Middle frontal gyrus (tissue), 1 donor: ENCODE measurements at regions not wholly inside any gene's neighbourhood (a gene's known extent, or its start where the extent isn't known, plus 50 kb on each side); places are given as distances from the start of the nearest gene placed in this dataset.

Source experiments
- DNase-seq: peaks from one replicate; pipeline ENCODE4 v3.0.0-alpha.2; 2015; ENCODE audit warnings: low spot score; ENCODE audit errors: extremely low spot score

DNA sequence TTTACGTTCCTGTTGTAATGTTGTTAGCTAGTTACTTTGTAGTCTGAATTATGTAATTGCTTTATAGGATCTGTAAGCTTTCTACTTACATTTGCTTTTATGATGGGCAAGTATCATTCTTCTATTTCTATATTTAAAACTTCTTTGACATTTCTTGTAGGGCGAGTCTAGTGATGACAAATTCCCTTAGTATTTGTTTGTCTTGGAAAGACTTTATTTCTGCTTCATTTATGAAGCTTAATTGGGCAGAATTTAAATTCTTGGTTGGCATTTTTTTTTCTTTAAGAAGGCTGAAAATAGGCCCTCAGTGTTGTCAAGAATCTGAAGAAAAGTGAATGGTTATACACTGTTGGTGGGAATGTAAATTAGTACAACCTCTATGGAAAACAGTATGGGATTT is 506.3 kb downstream of the TENT5A start:
- DNase-seq = no peak

DNA sequence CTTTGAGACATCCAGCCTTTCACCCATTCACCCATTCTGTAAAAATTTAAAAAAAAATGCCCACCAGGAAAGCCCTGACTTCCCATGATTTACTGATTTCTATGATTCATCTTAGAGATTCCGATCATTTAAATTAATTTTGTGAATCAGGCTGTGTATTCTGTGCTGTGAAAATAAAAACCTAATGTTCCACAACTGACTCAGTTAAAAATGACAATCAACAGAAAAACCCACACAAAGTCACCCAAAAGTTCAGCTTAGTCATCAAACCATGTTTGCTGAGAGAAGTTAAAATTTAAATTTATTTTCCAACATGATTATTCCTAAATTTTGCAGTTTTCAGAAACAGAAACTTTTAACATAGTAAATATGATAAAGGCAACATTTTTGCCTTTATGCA is 509.9 kb downstream of the TENT5A start:
- DNase-seq = no peak

GRCh38 chr6:81241126-81242041 is 511.1 kb downstream of the TENT5A start:
- DNase-seq = no peak

DNA sequence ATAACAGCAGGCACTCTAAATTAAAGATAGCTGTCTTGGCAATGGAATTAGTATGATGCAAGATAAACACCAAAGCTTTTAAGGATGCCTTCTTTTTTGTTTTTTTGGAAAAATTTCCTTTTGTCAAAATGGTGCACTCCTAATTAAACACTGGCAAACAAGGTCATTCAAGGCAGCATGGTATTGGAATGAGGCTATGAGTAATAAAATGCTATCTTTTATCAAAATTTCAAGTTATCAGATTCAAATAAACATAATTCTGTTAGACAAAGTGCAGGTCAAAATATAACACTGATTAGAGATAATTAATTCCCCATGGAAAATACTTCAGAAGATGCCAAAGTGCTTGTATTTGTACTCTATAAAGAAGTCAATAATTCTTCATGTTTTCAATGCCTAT is 514.1 kb downstream of the TENT5A start:
- DNase-seq = no peak

- no peak for DNase-seq
Observed at GRCh38 chr6:81237226-81237625, 515.3 kb downstream of the TENT5A start.

DNA sequence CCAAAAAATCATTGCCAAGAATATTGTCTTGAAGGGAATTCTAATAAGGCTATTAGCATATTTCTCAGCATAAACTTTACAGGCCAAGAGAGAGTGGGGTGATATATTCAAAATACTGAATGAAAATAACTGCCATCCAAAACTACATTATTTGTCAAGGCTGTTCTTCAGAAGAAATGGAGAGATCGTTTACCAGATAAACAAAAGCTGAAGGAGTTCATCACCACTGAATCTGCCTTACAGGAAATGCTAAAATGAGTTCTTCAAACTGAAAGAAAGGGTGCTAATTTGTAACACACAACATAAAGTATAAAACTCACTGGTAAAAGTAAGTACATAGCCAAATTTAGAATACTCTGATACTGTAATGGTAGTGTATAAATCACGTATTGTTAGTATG is 517.0 kb downstream of the TENT5A start:
- no peak for DNase-seq

DNA sequence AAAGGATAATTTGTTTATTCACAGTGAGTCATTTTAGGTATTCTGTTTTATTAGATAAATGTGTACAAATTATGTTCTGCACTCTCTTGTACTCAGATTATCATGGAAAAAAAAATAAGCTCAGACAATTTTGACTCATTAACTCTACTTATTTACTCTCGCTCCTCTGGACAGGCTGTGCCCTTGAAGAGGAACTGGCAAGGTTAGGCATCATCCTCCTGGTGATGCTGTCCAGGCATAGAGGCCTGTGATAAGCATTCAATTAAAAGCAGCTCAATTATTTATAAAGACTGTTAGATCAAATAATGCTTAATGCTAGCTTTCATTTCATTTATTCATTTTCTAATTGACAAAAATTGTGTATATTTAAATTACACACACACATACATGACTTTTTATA is 518.5 kb downstream of the TENT5A start:
- no peak for DNase-seq

DNA sequence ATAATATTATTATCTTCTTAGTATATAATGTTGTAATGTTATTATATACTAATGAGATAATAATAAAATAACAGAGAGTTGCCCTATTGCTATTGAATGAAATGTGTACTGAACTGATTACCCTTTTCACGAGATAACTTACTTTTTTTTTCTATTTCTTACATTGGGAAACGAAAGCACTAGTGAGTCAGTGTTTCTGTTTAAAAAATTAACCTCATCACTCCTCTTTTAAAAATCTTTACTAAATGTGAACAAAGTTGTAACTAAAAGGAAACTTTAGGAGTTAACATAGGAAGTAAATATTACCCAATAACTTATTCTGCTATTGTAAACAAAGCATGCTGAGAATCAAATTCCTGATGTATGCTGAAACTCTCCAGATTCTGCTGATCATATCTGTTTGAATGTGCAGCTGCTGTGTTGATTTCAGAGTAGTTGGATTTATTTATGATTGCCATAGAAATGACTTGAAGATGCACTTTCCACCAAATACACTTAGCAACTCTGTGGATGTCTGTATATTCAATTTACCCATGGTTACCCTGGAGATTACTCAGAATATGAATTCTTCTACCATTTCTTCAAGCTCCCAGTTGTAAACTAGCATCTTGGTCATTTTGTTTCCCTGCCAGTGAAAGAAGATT is 523.4 kb downstream of the TENT5A start:
- no peak for DNase-seq

DNA sequence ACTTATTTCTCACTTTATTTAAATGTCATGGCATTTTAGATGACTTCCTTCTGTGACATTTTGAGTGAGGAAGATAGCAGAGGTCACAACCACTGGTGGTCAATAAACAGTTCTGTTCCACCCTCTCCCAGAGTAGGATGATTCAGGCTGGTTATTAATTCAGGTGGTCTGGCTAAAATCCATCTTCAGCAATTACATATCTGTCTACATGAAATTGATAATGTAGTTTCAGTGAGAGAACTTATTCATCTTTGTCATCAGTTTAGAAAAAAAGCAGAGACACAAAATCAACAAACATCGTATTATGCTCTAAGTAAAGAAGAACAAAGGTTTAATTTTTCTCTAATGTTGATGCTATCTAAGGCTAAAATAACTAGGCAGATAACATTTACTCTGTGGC is 525.5 kb downstream of the TENT5A start:
- DNase-seq = no peak

- no peak for DNase-seq
Observed at GRCh38 chr6:81216668-81217067, 535.8 kb downstream of the TENT5A start.

- no peak for DNase-seq
Observed at GRCh38 chr6:81215092-81215432, 537.4 kb downstream of the TENT5A start.

DNA sequence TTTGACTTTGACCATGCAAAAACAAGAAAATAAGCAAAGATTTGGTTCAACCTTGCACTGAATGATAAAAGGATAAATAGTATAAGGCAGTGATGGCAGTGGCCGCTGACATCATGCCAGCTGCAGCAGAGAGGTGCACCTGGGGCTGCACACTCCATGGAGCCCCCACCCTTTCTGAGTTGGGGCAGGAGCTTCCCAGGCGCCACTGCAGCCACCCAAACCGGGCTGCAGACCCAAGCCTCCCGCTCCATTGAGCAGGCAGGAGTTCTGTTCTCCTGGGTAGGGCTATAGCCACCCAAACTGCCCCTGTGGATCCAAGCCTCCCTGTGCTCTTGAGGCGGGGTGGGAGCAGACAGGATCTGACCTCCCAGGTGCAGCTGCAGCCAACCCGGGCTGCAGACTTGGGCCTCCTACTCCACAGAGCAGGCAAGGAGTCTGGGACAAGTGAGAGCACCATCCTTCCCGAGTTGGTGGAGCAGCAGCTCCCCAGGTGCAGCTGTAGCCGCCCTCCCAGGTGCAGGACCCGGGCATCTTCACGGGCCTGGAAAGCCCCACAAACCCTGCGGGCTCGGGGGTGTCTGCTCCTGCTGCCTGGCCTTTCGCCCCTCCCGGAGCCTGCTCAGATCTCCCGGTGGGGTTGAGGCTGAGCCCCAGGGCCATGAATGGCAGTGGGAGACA is 537.9 kb downstream of the TENT5A start:
- no peak for DNase-seq

DNA sequence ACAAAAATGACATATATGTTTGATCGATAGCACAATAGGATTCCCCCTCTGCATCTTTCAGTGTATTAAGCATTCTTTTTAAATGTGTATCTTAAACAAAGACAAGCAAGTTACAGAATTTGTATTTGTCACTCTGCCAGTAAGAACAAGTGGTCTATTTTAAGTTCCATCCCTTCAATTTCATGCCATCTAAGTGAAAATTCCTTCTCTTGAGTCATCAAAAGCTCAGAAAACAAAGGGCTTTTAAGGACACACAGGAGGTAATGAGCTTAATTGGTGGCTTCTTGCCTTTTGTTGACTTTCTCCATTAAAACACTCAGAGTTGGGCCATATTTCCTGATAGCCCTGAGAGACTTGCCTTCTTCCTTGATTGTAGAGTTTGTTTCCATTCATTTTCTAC is 547.8 kb downstream of the TENT5A start:
- no peak for DNase-seq

GRCh38 chr6:81194374-81194773 is 558.1 kb downstream of the TENT5A start:
- no peak for DNase-seq

GRCh38 chr6:81172056-81172740 is 580.3 kb downstream of the TENT5A start:
- no peak for DNase-seq

DNA sequence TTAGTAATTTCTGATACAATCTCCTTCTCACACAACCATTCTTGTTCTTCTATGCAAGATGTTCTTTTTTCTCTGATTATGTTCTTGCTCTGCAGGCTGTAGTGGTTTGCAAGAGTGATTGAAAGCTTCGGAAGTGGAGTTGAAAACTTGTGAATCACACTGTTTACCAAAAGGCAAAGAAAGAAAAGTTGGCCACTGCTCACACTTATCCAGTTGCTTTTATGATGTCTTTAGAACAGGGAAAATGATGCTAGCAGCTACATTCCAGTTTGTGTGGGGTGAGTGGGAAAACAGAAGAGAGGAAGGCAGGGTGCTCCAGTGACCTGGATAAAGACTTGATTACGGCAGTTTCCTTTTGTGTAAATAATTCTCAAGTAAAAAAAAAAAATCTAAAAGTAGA is 583.3 kb downstream of the TENT5A start:
- no peak for DNase-seq

DNA sequence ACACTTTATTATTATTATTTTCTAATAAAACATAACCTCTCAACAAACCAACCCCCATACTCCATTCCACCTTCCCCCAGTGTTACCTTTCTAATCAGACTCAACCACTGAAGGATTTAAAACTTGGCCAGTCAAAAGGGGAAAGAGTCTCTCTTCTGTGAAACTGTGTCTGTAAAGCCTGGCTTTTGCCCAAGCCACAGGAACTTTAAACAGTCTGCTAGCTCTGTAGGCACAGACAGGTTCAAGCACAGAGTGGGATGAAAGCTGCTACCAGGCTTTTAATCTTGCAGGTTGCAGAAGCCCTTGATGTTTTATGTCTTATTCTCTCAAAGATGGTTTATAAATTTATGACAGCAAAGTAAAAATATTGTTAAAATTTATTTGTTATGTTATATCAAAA is 585.7 kb downstream of the TENT5A start:
- DNase-seq = no peak

GRCh38 chr6:81158956-81159355 is 593.5 kb downstream of the TENT5A start:
- DNase-seq = no peak

GRCh38 chr6:81148751-81149150 is 603.7 kb downstream of the TENT5A start:
- no peak for DNase-seq

DNA sequence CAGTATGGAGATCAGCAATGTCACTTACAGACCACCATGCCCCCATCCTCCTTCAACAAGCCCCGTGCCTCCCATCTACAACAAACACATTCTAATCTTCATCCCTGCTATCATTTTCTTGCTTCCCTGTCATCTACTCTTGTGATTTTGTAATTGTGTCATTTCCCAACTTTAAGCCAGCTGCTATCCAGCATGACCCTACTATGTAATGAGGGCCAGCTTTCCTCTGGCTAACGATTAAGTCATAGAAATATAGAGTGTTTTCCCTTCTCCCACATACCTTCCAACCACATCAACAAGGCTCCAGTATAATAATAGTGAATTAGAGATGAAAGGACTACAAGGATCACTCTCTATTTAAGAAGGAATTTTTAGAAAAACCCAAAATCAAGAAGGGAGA is 607.0 kb downstream of the TENT5A start:
- no peak for DNase-seq

GRCh38 chr6:81144346-81144745 is 608.1 kb downstream of the TENT5A start:
- DNase-seq = no peak

- no peak for DNase-seq
Observed at GRCh38 chr6:81138236-81138635, 614.2 kb downstream of the TENT5A start.
